HL-60/S4 (cell line): ENCODE measurements at regions not wholly inside any gene's neighbourhood (a gene's known extent, or its start where the extent isn't known, plus 50 kb on each side); places are given as distances from the start of the nearest gene placed in this dataset.
"Not testable (repeated sequence)": the region's sequence is repeated elsewhere in the genome, so short reads cannot be mapped to it uniquely, and the experiment has no call there.

Experiments
- in situ Hi-C: fragments of 300-500 bp; cut with MboI; formaldehyde crosslinking; loops from 2 replicates; pipeline ENCODE4 v1.14.3; 2022; ENCODE audit warnings: low sequenced_read_pairs

GRCh38 chr1:157272729-157273524 is 134.7 kb upstream of the ETV3 start:
- in situ Hi-C loops = no loop called here

DNA sequence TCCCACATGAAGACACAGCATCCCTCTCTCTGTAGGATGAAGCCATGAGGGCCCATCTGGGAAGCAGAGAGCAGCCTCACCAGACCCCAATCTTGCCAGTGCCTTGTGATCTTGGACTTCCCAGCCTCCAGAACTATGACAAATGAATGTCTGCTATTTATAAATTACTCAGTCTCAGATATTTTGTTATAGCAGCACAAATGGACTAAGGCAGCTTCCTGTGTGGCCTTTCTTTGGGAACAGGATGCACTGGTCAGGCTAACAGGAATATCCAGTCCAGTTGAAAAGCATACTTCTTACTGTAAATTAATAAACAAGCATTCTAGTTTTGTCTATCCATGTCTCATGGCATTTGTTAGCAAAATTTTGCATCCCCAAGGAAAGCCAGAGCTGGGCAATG is 134.1 kb upstream of the ETV3 start:
- in situ Hi-C loops = no loop called here

GRCh38 chr1:157270705-157271274 is 132.6 kb upstream of the ETV3 start:
- in situ Hi-C loops = no loop called here

DNA sequence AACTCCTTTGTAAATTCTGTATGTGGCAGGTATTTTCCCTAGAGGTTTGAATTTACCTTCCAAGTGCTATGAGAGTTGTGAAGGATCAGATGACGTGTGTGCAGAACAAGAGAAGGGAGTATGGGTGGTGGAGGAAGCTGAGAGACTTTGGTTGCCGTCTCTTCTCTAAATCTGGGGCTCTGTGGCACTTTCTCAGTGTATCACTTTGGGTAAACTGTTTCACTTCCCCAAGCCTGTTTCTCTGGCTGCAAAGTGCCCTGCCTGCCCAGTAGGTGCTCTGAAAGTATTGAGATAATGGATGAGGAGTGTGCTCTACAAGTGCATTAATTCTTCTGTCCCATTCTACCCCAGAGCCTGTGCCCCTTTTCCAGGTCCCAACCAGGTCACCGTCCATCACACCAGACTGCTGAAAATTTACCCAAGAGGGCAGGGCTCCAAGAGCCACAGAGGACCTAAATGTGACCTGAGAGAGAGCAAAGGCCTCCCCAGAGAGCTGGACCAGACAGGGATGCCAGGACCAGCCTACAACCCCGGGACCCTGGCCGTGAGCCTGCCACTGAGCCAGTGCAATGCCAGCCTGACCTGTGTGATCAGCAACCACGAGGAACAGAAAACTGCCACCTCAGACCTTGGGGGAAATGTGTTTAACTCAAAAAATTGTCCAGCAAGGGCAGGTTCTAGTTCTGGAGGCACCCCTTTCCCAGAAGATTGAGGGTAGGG is 131.6 kb upstream of the ETV3 start:
- in situ Hi-C loops = no loop called here

DNA sequence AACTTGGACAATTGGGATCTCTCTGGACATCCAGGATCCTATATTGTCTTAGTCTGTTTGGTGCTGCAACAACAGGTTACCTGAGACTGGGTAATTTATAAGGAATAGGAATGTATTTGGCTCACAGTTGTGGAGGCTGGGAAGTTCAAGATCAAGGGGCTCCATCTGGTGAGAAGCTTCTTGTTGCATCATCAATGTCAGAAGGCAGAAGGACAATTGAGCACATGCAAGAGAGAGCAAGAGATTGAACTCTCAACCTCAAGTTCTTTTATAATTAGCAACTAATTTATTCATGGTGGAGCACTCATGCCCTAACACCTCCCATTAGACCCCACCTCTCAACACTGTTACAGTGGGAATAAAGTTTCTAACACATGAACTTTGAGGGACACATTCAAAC is 124.7 kb upstream of the ETV3 start:
- in situ Hi-C loops = no loop called here

DNA sequence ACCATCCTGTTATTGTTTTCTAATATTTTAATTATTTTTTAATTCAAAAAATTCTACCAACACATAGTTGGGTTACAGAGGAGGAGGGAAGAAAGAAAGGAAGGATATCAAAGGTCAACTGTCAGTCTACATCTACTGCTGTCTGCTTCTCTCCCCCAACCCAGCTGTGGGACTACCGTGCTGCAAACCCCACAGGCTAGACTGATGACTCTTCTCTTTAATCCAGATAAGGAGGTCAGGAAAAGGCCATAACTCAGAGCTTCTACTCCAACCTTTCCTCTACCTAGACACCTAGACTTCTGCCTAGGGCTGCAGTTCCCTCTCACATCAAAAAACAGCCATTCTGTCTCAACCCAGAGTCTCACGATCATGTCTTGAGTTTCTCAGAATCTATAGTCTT is 124.2 kb upstream of the ETV3 start:
- in situ Hi-C loops = no loop called here

- in situ Hi-C loops = not testable (repeated sequence)
These were observed 117.7 kb upstream of the ETV3 start for GRCh38 chr1:157255891-157256290.

- in situ Hi-C loops = not testable (repeated sequence)
These were observed 116.0 kb upstream of the ETV3 start for GRCh38 chr1:157254183-157254582.

GRCh38 chr1:157252473-157252872 is 114.3 kb upstream of the ETV3 start:
- in situ Hi-C loops = no loop called here

DNA sequence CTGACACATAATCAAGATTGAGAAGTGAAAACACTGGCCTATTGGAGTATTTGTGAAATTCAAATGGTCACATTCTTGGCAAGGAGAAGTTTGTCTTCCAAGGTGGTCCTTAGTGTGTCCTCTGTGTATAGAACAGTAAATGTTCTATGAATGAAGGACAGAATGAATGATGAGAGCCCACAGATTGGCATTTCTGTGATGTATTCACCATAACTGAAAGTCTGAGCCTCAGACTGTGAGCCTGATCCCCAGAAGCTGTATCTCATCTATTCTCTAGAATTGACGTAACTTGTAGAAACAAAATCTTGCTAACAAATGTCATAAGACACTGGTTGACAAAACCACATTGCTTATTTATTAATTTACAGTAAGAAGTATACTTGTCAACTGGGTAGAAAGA is 111.5 kb upstream of the ETV3 start:
- in situ Hi-C loops = no loop called here

GRCh38 chr1:157249326-157249725 is 111.1 kb upstream of the ETV3 start:
- in situ Hi-C loops = no loop called here

GRCh38 chr1:157247764-157248049 is 109.5 kb upstream of the ETV3 start:
- in situ Hi-C loops = not testable (repeated sequence)

DNA sequence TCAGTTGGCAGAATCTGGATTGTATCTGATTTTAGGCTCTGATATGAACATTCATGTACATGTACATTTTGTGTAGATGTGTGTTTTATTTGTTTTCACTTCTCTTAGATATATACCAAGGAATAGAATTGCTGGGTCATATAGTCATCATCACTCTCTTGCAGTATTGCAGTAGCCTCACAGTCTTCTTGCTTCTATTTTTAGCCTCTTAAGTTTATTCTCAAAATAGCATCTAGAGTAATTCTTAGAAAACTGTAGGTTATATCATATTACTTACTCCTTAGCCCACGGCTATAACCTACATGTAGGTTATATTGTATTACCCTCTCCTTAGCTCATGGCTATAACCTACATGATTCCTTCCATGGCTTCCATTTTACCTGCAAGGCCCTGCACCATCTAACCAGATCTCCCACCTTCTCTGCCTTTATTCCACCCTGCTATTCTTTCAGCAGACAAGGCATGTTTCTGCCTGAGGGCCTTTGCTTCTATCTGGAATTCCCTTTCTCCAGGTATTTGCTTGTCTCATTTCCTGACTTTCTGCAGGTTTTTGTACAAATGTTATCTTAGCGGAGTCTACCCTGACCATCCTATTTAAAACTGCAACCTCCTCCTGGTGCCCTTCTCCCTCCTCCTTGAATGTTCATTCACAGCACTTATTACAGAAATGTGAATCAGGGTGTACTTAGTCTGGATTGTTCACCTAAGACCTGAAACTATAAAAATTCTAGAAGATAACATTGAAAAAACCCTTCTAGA is 109.0 kb upstream of the ETV3 start:
- in situ Hi-C loops = no loop called here

GRCh38 chr1:157245823-157246222 is 107.6 kb upstream of the ETV3 start:
- in situ Hi-C loops = no loop called here

DNA sequence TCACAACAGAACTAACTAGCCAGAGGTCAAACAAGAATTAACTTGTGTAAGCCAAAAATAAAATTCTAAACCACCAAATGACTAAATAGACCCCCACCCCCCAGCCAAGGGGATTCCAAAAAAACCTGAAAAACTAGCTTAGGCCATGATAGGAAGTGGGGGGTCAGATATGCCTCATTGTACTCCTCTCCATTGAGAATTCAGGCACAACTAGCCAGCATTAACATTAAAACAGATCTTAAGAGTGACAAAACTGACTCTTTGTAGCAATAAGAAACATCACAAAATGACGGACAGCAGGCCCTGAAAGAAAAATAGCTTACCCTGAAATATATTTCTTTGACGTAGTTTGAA is 103.0 kb upstream of the ETV3 start:
- in situ Hi-C loops = no loop called here

GRCh38 chr1:157240495-157241184 is 102.4 kb upstream of the ETV3 start:
- in situ Hi-C loops = no loop called here

DNA sequence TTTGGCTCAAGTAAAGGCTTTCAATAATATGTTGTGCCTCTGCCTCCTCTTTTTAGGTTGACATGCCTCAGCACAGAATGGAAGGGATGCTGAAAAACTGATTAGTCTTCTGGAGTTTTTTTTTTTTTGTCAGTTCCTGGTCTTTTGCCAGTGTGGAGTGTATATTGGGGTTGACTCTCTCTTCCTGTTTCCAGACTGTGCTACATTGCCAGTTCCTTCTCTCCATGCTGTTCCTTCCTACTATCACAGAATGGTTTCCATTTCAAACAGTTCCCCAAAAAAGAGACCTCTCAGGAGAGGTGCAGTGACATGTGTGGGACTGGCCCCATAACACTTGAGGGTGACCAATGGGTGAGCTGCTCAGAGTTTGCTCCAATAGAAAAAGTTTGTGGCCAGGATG is 101.7 kb upstream of the ETV3 start:
- in situ Hi-C loops = no loop called here

GRCh38 chr1:157238585-157238984 is 100.4 kb upstream of the ETV3 start:
- in situ Hi-C loops = no loop called here

GRCh38 chr1:157237981-157238380 is 99.8 kb upstream of the ETV3 start:
- in situ Hi-C loops = no loop called here

DNA sequence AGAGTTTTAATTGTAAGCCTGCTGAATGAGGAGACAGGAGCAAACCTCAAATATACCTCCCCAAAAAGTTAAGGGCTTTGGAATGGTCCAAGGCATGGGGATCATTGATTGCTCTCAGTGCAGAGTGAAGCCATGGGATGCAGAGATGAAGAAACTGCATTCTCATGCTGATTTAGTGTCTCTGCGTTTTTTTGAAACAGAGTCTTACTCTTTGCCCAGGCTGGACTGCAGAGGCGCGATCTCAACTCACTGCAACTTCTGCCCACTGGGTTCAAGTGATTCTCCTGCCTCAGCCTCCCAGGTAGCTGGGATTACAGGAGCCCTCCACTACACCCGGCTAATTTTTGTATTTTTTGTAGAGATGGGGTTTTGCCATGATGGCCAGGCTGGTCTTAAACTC is 99.3 kb upstream of the ETV3 start:
- in situ Hi-C loops = no loop called here

- in situ Hi-C loops = no loop called here
These were observed 97.9 kb upstream of the ETV3 start for GRCh38 chr1:157236072-157236471.
